Astrocyte (in vitro differentiated cells and primary cell): ENCODE measurements at regions not wholly inside any gene's neighbourhood (a gene's known extent, or its start where the extent isn't known, plus 50 kb on each side); places are given as distances from the start of the nearest gene placed in this dataset.

Experiments used
- DNase-seq: peaks from one replicate; pipeline ENCODE4 v3.0.0-alpha.2; 2010; ENCODE audit warnings: low read depth
- FAIRE-seq: peaks from 2 replicates; lab custom pipeline; 2011; peaks lifted over from hg19 to GRCh38; lab: Jason Lieb, UNC
- H2AFZ ChIP-seq: 2 replicates; pipeline ENCODE4 v1.6.0; 2012; ENCODE audit warnings: low read depth, low read length, inconsistent platforms
- H3K27ac ChIP-seq: 2 replicates; pipeline ENCODE4 v1.5.1; 2011; ENCODE audit warnings: low read depth, low read length, inconsistent platforms
- H3K27me3 ChIP-seq: 2 replicates; pipeline ENCODE4 v1.6.0; 2011; ENCODE audit warnings: low read length, inconsistent platforms; ENCODE audit not compliant: insufficient read depth
- H3K36me3 ChIP-seq: 2 replicates; pipeline ENCODE4 v1.5.1; 2011; ENCODE audit warnings: low read length, inconsistent platforms; ENCODE audit not compliant: insufficient read depth
- H3K4me1 ChIP-seq: 2 replicates; pipeline ENCODE4 v1.5.1; 2011; ENCODE audit warnings: low read length, inconsistent platforms; ENCODE audit not compliant: insufficient read depth
- H3K4me2 ChIP-seq: 2 replicates; pipeline ENCODE4 v1.6.0; 2012; ENCODE audit warnings: low read length, inconsistent platforms
- H3K4me3 ChIP-seq: 2 replicates; pipeline ENCODE4 v1.5.1; 2011; ENCODE audit warnings: low read depth, mild to moderate bottlenecking, low read length, inconsistent platforms; ENCODE audit not compliant: insufficient read depth
- H3K79me2 ChIP-seq: 2 replicates; pipeline ENCODE4 v1.6.0; 2012; ENCODE audit warnings: mild to moderate bottlenecking, low read length, inconsistent platforms; ENCODE audit not compliant: insufficient read depth
- H3K9ac ChIP-seq: 2 replicates; pipeline ENCODE4 v1.6.0; 2012; ENCODE audit warnings: mild to moderate bottlenecking, low read length, inconsistent platforms
- H3K9me3 ChIP-seq: 2 replicates; pipeline ENCODE4 v1.5.1; 2012; ENCODE audit warnings: low read depth, mild to moderate bottlenecking, low read length, inconsistent platforms; ENCODE audit not compliant: insufficient read depth
- H4K20me1 ChIP-seq: 2 replicates; pipeline ENCODE4 v1.6.0; 2012; ENCODE audit warnings: low read length, inconsistent platforms; ENCODE audit not compliant: insufficient read depth
- H3K27ac Mint-ChIP-seq: one replicate; pipeline ENCODE4 v1.8.0; 2021; ENCODE audit warnings: mild to moderate bottlenecking, mixed read lengths; ENCODE audit not compliant: unreplicated experiment
- H3K27me3 Mint-ChIP-seq: one replicate; pipeline ENCODE4 v1.8.0; 2021; ENCODE audit warnings: low read depth, mixed read lengths; ENCODE audit not compliant: unreplicated experiment
- H3K36me3 Mint-ChIP-seq: one replicate; pipeline ENCODE4 v1.8.0; 2021; ENCODE audit warnings: low read depth, mixed read lengths; ENCODE audit not compliant: unreplicated experiment
- H3K4me1 Mint-ChIP-seq: one replicate; pipeline ENCODE4 v1.8.0; 2021; ENCODE audit warnings: low read depth, mixed read lengths; ENCODE audit not compliant: unreplicated experiment
- H3K4me3 Mint-ChIP-seq: one replicate; pipeline ENCODE4 v1.8.0; 2021; ENCODE audit warnings: mild to moderate bottlenecking, moderate library complexity, mixed read lengths; ENCODE audit not compliant: unreplicated experiment
- H3K9me3 Mint-ChIP-seq: one replicate; pipeline ENCODE4 v1.8.0; 2021; ENCODE audit warnings: mild to moderate bottlenecking, mixed read lengths; ENCODE audit not compliant: unreplicated experiment
- EZH2 ChIP-seq: IDR thresholded peaks from 2 replicates; pipeline ENCODE4 v1.6.1; 2012; ENCODE audit warnings: mild to moderate bottlenecking, low read length, inconsistent platforms; ENCODE audit not compliant: insufficient read depth
- TF ChIP-seq, protein P1 (sequence below): IDR thresholded peaks from 2 replicates; pipeline ENCODE4 v1.5.1; 2011; ENCODE audit warnings: low read depth, mild to moderate bottlenecking, inconsistent platforms, low read length, moderate library complexity; ENCODE audit not compliant: insufficient read depth

DNA sequence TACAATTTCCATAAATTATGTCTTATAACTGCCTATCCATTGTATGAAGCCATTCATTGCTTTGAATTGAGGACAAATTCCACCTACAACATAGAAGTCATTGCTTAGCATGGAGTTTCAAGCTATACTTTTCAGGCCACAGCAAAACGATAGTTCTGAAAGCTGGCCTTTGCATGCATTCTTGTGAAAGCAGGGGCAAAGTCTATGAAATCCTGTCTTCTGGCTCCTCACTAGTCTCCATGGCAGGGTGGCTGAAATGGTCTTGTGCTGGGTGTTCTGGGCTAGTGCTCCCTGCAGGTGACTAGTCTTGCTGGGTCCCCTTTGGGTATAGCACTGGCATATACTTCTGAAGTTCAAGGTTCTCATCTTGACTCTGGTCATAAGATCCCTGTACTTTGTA is 353.9 kb upstream of the ZNF608 start:
- H3K4me1 Mint-ChIP-seq: no peaks in the 10 kb centered on the region
- H3K36me3 Mint-ChIP-seq: no peaks in the 10 kb centered on the region
- no peak overlapping the region for H3K4me2 ChIP-seq
- H3K4me1 ChIP-seq: no peaks in the 10 kb centered on the region
- no peak for DNase-seq
- no peaks in the 10 kb centered on the region for H3K9me3 ChIP-seq
- TF ChIP-seq, protein P1, sequence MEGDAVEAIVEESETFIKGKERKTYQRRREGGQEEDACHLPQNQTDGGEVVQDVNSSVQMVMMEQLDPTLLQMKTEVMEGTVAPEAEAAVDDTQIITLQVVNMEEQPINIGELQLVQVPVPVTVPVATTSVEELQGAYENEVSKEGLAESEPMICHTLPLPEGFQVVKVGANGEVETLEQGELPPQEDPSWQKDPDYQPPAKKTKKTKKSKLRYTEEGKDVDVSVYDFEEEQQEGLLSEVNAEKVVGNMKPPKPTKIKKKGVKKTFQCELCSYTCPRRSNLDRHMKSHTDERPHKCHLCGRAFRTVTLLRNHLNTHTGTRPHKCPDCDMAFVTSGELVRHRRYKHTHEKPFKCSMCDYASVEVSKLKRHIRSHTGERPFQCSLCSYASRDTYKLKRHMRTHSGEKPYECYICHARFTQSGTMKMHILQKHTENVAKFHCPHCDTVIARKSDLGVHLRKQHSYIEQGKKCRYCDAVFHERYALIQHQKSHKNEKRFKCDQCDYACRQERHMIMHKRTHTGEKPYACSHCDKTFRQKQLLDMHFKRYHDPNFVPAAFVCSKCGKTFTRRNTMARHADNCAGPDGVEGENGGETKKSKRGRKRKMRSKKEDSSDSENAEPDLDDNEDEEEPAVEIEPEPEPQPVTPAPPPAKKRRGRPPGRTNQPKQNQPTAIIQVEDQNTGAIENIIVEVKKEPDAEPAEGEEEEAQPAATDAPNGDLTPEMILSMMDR: no peak
- TF ChIP-seq EZH2: no peak
- no peak overlapping the region for H2AFZ ChIP-seq
- H3K4me3 ChIP-seq: no peak overlapping the region
- H3K27ac Mint-ChIP-seq: no peak overlapping the region
- no peaks in the 10 kb centered on the region for H3K36me3 ChIP-seq
- no peak overlapping the region for H3K9ac ChIP-seq
- no peaks in the 10 kb centered on the region for H3K27me3 ChIP-seq
- no peaks in the 10 kb centered on the region for H3K79me2 ChIP-seq
- FAIRE-seq: no peak
- no peaks in the 10 kb centered on the region for H4K20me1 ChIP-seq
- H3K9me3 Mint-ChIP-seq: peaks cover 13% of the 10 kb centered on the region
- no peak overlapping the region for H3K27ac ChIP-seq
- no peaks in the 10 kb centered on the region for H3K27me3 Mint-ChIP-seq
- H3K4me3 Mint-ChIP-seq: no peak overlapping the region

GRCh38 chr5:125100951-125101350 is 354.5 kb upstream of the ZNF608 start:
- no peak overlapping the region for H3K27ac ChIP-seq
- no peaks in the 10 kb centered on the region for H3K4me1 Mint-ChIP-seq
- H3K9me3 Mint-ChIP-seq: peaks cover 7% of the 10 kb centered on the region
- H3K4me3 ChIP-seq: no peak overlapping the region
- no peaks in the 10 kb centered on the region for H3K27me3 ChIP-seq
- H3K9ac ChIP-seq: no peak overlapping the region
- H4K20me1 ChIP-seq: no peaks in the 10 kb centered on the region
- H3K27me3 Mint-ChIP-seq: no peaks in the 10 kb centered on the region
- H3K4me2 ChIP-seq: no peak overlapping the region
- H3K79me2 ChIP-seq: no peaks in the 10 kb centered on the region
- FAIRE-seq (no peak), DNase-seq (no peak)
- H3K36me3 Mint-ChIP-seq: no peaks in the 10 kb centered on the region
- H3K9me3 ChIP-seq: no peaks in the 10 kb centered on the region
- TF ChIP-seq, protein P1: no peak
- no peak for TF ChIP-seq EZH2
- H2AFZ ChIP-seq: no peak overlapping the region
- H3K36me3 ChIP-seq: no peaks in the 10 kb centered on the region
- H3K4me3 Mint-ChIP-seq: no peak overlapping the region
- H3K4me1 ChIP-seq: no peaks in the 10 kb centered on the region
- H3K27ac Mint-ChIP-seq: no peak overlapping the region

GRCh38 chr5:125103459-125103858 is 357.0 kb upstream of the ZNF608 start:
- Mint-ChIP-seq H3K27ac (no peak overlapping the region), H3K9me3 (no peaks in the 10 kb centered on the region), H3K4me3 (no peak overlapping the region), H3K36me3 (no peaks in the 10 kb centered on the region), H3K4me1 (no peaks in the 10 kb centered on the region), H3K27me3 (no peaks in the 10 kb centered on the region)
- H3K27me3 ChIP-seq: no peaks in the 10 kb centered on the region
- H3K36me3 ChIP-seq: no peaks in the 10 kb centered on the region
- no peaks in the 10 kb centered on the region for H3K4me1 ChIP-seq
- H3K9ac ChIP-seq: no peak overlapping the region
- no peak overlapping the region for H2AFZ ChIP-seq
- no peaks in the 10 kb centered on the region for H3K79me2 ChIP-seq
- H3K27ac ChIP-seq: no peak overlapping the region
- DNase-seq (no peak), FAIRE-seq (no peak)
- no peaks in the 10 kb centered on the region for H3K9me3 ChIP-seq
- H3K4me3 ChIP-seq: no peak overlapping the region
- TF ChIP-seq, protein P1: no peak
- TF ChIP-seq EZH2: no peak
- H4K20me1 ChIP-seq: no peaks in the 10 kb centered on the region
- no peak overlapping the region for H3K4me2 ChIP-seq
